HG03175 (cell line): ENCODE measurements at regions not wholly inside any gene's neighbourhood (a gene's known extent, or its start where the extent isn't known, plus 50 kb on each side); places are given as distances from the start of the nearest gene placed in this dataset.
"Not testable (repeated sequence)": the region's sequence is repeated elsewhere in the genome, so short reads cannot be mapped to it uniquely, and the experiment has no call there.

ENCODE experiments used
- ATAC-seq: cut with Tn5 transposase; IDR thresholded peaks from one replicate; pipeline ENCODE4 v1.9.1; 2021; ENCODE audit warnings: mild to moderate bottlenecking, moderate library complexity; ENCODE audit not compliant: unreplicated experiment

DNA sequence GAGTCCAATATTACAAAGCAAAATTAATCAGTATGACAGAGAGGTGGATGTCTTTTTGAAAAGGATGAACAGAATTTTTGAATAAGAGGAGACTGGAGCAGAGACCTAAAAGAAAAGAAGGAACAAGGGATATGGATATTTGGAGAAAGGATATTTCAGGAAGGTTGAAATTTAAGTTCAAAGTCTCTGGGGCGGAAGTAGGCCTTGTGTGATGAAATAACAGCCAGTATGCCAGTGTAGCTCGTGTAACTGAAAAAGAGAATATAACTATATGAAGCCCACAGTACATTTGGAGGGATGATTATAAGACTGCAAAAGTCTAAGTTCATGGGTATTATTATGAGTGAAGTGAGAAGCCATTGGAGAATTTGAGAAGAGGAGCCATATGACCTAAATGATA lies 766.7 kb downstream of the GBE1 start:
- ATAC-seq, result no peak

DNA sequence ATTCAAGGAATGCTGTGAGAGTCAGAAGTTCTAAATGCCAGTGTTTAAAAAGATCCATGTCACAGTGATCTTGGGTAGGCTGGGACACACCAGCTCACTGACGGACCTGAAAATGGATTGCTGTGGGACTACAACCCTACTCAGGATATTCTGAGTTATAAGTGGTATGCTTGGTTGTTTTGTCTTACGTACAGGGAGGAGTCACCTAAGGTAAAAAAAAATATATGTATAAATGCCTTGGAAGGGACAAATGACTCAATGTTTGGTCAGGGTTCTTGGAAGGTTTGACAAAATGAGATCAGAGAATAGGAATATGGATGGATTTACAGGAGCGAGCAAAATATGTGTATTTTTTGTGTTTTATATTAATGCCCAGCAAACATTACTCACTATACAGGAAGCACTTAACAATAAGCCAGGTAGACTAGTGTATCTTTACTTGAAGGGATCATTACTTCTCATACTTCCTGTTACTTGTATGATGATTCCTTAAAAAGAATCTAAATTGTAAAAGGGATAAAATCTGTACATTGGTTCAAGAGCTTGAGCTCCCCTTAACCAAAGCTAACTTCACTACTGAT lies 767.3 kb downstream of the GBE1 start:
- ATAC-seq, result no peak

DNA sequence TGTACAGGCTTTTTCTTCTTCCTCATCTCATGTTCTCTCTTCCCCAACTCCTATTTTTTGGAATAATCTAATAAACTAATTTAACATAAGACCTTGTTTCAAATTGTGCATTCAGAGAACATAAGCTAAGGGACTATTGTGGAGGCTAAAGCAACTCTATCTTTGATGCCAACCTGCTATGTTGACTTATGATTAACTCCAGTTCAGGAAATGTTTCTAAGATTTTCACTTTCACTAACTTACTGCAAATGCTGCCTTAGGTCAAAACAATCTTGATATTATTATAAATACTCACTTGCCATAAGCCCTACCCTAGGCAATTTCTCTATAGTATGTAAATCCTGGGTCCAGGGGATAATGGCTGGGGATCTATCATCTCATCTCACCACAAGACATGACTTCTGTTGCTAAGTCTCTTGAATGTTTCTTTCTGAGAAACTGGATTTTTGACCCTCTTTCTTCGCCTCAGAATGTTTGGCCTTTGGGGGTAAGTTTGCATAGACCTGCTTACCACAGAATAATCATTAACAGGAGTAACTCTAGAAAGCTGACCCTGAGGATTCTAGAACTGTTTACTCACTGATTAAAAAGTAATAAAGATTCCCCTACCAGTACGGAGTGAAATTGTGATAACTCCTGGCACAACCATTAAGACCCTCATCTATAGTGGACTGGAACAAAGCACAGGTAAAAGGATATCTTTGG lies 768.1 kb downstream of the GBE1 start:
- peak; percentile 74 for ATAC-seq

DNA sequence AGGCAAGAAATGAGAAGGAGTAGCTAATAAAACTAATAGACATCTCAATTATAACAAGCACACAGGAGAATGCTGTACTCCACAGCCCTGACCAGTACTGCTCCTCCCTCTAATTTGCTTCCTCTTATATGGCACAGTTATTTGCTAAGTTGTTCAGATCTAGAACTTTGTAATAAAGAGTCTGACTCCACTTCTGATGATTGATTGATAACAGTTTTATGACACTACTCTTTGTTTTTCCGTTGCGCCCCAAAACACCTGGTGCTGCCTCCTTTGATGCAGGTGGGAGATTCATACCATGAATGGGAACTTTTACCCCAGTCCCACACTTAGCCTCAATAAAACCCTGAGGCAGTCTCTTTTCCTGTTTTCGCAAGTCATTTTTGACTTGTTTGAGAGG lies 777.7 kb downstream of the GBE1 start:
- ATAC-seq, result no peak

DNA sequence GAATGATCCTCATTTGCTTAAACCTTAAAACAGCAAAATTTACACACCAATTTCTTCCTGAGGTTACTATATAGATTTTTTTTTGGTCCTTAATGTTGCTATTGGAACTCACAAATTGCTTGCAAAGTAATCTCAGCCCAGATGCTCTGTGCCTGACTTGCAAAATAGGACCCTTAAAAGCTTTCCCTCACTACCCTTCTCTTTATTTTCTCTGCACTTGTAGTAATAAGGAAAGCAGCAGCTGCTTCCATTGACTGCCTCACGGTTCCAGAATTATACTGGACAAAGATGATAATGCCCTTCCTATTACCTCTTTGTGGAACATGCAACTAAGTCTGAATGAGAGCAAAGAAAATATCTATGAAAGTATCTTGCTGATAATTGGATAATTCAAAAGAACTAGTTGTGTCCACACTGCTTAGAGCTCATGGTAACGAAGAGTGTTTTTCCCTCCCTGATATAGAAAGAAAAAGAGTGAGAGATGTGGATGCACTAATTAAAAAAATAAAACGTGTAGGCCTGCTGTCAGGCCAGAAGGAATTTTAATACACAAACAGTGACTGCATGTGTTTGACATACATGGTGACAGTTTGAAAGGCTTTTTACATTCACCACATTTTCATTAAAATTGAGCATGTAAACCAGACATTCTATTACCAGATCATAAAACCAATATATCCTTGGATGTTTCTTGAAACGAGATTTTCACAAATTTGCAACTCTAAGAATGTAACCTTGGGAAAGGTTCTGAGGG lies 783.1 kb downstream of the GBE1 start:
- no peak for ATAC-seq

DNA sequence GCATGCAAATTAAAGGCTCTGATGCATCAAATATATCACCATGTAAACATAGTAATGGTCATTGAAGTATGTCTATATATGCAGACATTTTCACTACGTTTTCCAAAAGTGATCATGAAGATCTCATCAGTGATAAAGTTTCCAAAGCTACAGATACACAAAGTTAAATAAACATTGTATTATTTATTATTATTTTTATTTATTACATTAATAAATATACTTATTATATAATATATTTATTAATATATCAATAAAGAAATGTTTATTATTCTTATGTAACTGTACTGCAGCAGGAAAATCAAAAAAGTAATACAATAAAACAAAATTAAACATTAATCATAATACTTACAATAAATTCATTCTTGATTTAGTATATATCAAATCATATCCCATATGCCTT lies 791.2 kb downstream of the GBE1 start:
- ATAC-seq, result no peak

DNA sequence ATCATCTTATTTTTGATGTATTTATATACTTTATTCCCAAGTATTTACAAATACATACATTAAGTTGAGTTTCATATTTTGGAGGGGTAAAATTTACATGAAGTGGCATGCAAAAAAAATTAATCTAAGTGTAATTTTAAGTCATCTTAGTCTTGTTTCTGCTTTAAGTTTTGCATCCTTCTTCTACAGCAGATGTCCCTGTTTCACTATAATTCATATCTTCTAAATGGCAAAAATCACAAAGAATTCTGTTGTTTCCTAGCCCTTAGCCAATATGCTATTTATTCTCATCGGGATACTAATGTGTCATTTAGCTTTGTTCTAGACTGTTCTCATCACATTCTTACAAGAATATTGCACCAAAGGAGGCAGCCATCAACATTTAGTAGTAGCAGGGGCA lies 831.9 kb downstream of the GBE1 start:
- ATAC-seq, result no peak

DNA sequence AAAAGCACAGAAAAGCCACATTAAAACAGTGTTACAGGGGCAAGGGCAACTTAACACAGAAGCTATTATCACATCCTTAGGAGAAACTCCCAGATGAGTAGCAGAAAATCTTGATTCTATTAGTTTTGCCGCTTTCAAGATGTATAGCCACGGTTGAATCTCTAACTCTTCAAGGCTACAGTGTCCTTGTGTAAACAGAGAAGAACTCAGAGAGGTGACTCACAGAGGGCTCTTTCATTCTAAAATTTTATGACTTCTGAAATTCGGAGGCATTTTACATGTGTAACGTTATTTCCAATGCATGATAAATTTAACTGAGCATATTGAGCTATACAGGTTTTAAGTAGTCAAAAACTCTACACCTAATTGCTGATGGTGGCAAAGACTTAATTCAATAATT lies 846.6 kb downstream of the GBE1 start:
- ATAC-seq, result no peak

DNA sequence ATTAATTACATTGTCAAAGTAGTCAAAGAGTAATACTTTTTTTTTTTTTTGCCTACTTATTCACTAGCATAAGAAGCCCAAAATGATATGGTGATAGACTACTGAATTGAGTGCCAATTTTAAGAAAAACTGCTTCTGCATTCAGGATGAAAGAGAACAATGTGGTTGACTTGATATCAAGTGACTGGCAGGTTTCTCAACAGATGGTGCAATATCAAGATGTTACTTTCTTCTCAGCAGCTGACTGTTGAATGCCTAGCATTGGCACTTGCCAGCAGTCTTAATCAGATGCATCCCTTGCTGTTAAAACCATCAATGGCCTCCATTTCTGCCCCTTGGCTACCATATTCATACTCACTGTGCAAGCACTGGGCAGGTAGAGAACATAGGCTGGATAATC lies 863.2 kb downstream of the GBE1 start:
- ATAC-seq, result no peak

DNA sequence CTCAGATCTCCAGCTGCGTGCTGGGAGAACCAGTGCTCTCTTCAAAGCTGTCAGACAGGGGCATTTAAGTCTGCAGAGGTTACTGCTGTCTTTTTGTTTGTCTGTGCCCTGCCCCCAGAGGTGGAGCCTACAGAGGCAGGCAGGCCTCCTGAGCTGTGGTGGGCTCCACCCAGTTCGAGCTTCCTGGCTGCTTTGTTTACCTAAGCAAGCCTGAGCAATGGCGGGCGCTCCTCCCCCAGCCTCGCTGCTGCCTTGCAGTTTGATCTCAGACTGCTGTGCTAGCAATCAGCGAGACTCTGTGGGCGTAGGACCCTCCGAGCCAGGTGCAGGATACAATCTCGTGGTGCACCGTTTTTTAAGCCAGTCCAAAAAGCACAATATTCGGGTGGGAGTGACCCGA lies 864.4 kb downstream of the GBE1 start:
- ATAC-seq, result not testable (repeated sequence)

DNA sequence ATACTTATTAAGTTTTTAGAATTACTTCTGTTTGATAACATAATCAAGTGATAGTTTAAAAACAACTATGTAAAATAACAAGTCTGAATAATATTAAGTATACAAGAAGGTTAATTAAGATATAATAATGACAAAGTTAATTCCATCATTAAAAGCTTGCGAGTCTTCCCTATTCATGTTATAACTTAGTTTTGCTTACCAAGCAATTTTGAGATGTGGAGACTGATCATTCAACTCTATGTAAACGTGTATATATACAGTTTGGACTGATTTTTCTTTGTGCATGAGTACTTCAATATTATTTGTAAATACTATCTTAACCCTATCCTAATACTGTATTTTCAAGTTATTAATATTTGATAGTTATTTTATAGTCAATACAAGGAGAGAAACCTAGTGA lies 870.9 kb downstream of the GBE1 start:
- ATAC-seq, result no peak

DNA sequence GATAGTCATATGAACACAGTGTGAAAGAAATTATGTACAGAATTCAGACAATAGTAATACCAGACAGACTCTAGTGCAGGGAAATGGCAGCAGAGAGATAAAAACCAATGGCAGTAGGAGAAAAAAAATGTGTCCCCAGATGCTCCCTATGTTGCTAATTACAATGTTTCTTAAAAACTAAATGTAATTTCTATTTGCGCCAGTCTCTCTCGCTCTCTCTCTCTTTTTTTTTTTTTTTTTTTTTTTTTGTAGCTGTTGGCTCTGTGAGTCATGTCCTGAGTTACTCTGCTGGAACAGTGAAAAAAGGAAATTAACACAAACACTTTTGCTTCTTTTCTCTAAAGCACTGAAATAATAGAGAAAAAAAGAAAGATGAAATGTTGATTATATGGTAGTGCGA lies 871.9 kb downstream of the GBE1 start:
- ATAC-seq, result no peak

DNA sequence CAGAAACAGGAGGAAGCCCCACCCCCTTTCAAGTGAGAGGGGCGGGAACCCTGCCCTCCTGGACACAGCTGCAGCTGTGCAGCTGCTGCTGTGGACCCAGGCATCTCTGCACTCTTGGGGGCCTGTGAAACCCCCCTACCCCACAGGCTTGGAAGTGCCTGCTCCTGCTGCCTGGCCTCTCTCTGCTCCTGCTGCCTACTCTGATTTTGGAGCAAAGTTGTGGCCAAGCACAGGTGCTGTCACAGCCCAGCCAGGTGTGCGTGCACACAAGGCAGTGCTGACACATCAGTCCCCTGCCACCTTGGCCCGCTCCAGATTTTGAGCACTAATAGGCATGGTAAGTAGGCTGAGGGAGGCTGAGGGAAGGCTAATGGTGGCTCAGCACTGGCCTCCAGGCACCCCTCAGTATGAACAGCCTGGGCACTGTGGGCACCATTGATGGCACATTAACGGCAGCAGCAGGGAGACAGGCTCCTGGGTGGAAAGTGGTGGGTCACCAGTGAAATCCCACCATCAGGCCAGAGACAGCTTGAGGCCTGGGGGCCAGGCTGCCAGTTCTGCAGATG lies 890.9 kb downstream of the GBE1 start:
- ATAC-seq, result no peak

DNA sequence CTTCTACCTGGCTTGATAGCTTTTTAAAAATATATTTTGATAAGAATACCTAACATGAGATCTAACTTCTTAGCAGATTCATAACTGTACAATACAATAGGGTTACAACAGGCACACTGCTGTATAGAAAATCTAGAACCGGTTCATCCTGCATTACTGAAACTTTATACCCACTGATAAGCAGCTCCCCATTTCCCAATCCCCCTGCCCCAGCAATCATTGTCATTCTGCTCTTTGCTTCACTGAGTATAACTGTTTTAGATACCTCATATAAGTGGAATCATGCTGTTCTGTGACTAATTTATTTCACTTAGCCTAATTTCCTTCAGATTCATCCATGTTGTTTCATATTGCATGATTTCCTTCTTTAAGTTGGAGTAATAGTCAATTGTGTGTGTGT lies 906.0 kb downstream of the GBE1 start:
- ATAC-seq, result no peak

DNA sequence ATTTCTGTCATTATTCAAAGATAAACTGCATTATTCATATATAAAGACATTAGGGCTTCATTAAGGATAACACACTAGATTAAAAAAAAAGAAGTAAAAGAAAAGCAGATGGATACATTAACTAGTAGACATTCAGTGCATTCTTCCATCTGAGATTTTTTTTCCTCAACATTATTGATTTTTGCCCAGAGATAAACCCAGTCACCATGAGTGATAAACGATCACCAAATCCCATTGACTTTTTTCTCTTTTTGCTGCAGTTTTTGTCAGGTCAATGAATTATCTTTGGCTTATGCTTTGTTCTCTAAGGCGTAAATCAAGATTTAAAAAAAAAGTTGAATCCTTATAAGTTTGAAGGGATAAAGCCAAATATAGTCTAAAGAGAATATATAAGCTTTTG lies 925.0 kb downstream of the GBE1 start:
- no peak for ATAC-seq

DNA sequence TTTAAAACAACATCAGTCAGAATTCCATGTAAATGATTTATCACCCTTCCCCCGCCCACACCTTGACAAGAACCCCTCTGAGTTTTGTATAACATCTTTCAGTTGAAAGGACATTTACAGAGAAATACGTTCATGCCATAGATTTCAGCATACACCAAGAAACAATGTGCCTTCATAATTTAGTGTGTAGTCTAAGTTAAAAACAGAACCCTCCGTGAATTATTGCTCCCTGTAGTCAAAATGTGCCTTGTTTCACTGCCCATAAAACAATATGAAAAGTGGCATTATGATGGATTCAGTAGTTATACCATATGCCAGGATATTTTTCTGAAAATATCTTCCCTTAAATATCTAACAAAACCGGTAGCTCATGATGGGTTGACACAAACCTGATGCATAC lies 953.9 kb downstream of the GBE1 start:
- ATAC-seq, result no peak

DNA sequence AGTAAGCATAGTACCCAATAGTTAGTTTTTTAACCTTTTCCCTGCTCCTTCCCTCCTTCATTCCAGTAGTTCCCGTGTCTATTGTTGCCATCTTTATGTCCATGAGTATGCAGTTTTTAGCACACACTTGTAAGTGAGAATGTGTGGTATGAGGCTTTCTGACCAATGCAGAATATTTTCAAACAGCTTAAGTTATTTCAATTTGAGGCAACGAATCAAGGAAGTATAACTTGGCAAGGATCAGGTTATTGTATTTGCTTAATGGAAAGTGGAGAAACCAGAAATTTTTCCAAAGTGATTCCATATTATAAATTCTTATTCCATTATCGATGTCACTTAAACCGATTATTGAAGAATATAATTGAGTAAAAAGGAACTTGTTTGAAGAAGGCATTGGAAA lies 954.8 kb downstream of the GBE1 start:
- no peak for ATAC-seq

DNA sequence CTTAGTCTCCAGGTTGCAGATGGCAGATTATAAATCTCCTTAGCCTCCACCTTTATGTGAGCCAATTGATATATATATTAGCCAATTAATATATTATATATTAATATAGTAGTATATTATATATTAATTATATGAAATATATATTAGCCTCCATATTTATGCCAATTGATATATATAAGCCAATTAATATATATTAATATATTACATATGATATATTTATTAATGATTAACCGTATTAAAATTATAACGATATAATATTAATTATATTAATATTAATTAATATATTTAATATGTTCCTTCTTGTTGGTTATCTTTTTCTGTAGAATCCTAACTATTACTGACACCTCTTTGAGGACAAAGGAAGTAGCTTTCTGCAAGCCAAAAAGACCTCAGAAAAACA lies 972.5 kb downstream of the GBE1 start:
- ATAC-seq, result no peak

DNA sequence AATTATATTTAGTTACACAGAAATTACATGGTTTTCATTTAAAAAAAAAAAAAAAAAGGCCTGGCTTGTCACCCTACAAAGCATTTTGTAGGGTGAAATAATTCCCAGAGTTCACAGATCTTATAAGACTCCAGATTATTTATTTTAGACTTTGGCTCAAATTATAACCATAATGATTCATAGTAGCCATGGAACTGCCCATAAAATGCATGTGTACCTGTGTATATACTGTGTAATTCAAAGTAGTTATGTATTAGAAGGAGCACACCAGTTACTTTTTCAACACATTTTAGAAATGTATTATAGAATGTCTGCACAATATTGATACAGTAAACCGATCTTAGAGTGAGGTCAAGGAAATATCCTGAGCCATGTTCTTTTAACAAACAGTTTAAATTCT lies 975.6 kb downstream of the GBE1 start:
- no peak for ATAC-seq

DNA sequence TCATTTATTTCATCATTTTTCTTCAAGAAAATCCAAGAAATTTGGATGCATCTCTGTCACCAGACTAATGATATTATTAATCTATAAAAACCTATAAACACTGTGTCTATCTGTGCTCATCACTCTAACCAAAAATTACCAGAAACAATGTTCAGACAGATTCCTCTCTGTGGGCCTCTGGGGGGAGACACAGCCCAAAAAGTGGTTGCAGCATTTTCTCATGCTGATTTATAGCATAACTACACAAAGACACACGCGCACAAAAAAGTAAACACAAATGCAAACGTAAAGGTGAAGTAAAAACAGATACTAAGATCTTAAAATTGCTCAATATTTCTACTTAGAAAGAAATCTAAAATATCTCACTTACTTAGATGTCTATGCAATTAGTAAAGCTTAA lies 976.0 kb downstream of the GBE1 start:
- no peak for ATAC-seq

DNA sequence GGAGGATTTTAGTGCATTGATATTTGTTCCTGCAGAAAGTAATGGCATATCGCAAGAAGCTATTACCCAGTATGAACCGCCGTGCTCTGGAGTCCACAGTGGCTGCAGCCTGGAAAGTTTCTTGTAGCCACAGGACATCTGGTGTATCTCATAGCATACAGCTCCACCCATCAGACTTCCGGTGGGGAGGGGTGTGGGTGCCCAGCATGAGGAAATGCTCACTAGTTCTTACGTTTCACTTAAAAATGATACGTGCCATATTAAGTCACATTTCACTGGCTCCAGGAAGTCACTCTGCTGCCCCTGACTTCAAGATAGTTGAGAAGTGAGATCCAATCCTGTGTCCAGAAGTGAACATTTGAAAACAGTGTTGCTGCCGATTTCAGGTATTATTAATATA lies 990.4 kb downstream of the GBE1 start:
- ATAC-seq, result no peak
